Keratinocyte (primary cell): ENCODE measurements at regions not wholly inside any gene's neighbourhood (a gene's known extent, or its start where the extent isn't known, plus 50 kb on each side); places are given as distances from the start of the nearest gene placed in this dataset.

Experiments used
- DNase-seq: peaks from one replicate; pipeline ENCODE4 v3.0.0-alpha.2; 2011; ENCODE audit warnings: low read depth, missing footprints, low spot score
- FAIRE-seq: peaks from 2 replicates; lab custom pipeline; 2011; peaks lifted over from hg19 to GRCh38; lab: Jason Lieb, UNC
- H2AFZ ChIP-seq: 2 replicates; pipeline ENCODE4 v1.6.0; 2012; ENCODE audit warnings: low read length, control low read depth, inconsistent platforms; ENCODE audit not compliant: control insufficient read depth
- H3K27ac ChIP-seq: 2 replicates; pipeline ENCODE4 v1.5.1; 2011; ENCODE audit warnings: low read length; ENCODE audit not compliant: control insufficient read depth, insufficient read depth
- H3K27me3 ChIP-seq: 3 replicates; pipeline ENCODE4 v1.6.0; 2011; ENCODE audit warnings: low read length; ENCODE audit not compliant: control insufficient read depth, insufficient read depth; ENCODE audit errors: extremely low read depth
- H3K36me3 ChIP-seq, 2 experiments: 2 replicates in 1 of 2; 3 replicates in 1 of 2; pipeline ENCODE4 v1.5.1; 2011; ENCODE audit warnings: low read length in 2 of 2, mild to moderate bottlenecking in 1 of 2; ENCODE audit not compliant: control insufficient read depth in 2 of 2, insufficient read depth in 2 of 2; ENCODE audit errors: extremely low read depth in 1 of 2
- H3K4me1 ChIP-seq: 3 replicates; pipeline ENCODE4 v1.5.1; 2011; ENCODE audit warnings: low read length; ENCODE audit not compliant: control insufficient read depth, insufficient read depth; ENCODE audit errors: extremely low read depth
- H3K4me2 ChIP-seq: 3 replicates; pipeline ENCODE4 v1.6.0; 2011; ENCODE audit warnings: low read depth, low read length; ENCODE audit not compliant: control insufficient read depth, insufficient read depth; ENCODE audit errors: extremely low read depth
- H3K4me3 ChIP-seq, 3 experiments: fragments of 200-600 bp in 1 of 3; sonication (generic) in 1 of 3; 2 replicates in 2 of 3; 3 replicates in 1 of 3; pipeline ENCODE4 v1.5.1; 2011 to 2016; ENCODE audit warnings: low read length in 3 of 3, mild to moderate bottlenecking in 3 of 3, control low read depth in 2 of 3, inconsistent platforms in 1 of 3, low read depth in 1 of 3, mixed read lengths in 1 of 3, mixed run types in 1 of 3, moderate library complexity in 1 of 3; ENCODE audit not compliant: control insufficient read depth in 2 of 3, insufficient read depth in 2 of 3; ENCODE audit errors: extremely low read depth in 1 of 3
- H3K79me2 ChIP-seq: 2 replicates; pipeline ENCODE4 v1.6.0; 2012; ENCODE audit warnings: low read length; ENCODE audit not compliant: control insufficient read depth, insufficient read depth
- H3K9ac ChIP-seq: 3 replicates; pipeline ENCODE4 v1.6.0; 2011; ENCODE audit warnings: low read length; ENCODE audit not compliant: control insufficient read depth, insufficient read depth; ENCODE audit errors: extremely low read depth
- H3K9me1 ChIP-seq: 3 replicates; pipeline ENCODE4 v1.6.0; 2011; ENCODE audit warnings: low read length; ENCODE audit not compliant: control insufficient read depth, insufficient read depth; ENCODE audit errors: extremely low read depth
- H3K9me3 ChIP-seq: 2 replicates; pipeline ENCODE4 v1.5.1; 2012; ENCODE audit warnings: low read depth, low read length; ENCODE audit not compliant: control insufficient read depth
- H4K20me1 ChIP-seq: 3 replicates; pipeline ENCODE4 v1.6.0; 2011; ENCODE audit warnings: low read length; ENCODE audit not compliant: control insufficient read depth, insufficient read depth; ENCODE audit errors: extremely low read depth
- EZH2 ChIP-seq: IDR thresholded peaks from one replicate; pipeline ENCODE4 v1.6.1; 2012; ENCODE audit warnings: inconsistent platforms, mild to moderate bottlenecking, low read length, moderate library complexity
- dilution Hi-C: fragments of 300-500 bp; cut with MboI; formaldehyde crosslinking; loops from one replicate; pipeline ENCODE4 v1.7.0; 2020; ENCODE audit warnings: low sequenced_read_pairs; ENCODE audit not compliant: extremely low pct_ligation_motif_present
- TF ChIP-seq, protein P1 (sequence below), 3 experiments: IDR thresholded peaks in 1 of 3; conservative IDR thresholded peaks in 1 of 3; optimal IDR thresholded peaks in 1 of 3; 2 replicates in 2 of 3; 3 replicates in 1 of 3; pipeline versions ENCODE3 to v1.5.1; 2011; ENCODE audit warnings: low read length in 3 of 3, mild to moderate bottlenecking in 3 of 3, moderate library complexity in 2 of 3, control low read depth in 1 of 3, inconsistent platforms in 1 of 3; ENCODE audit not compliant: insufficient read depth in 2 of 3; ENCODE audit errors: extremely low read depth in 1 of 3

DNA sequence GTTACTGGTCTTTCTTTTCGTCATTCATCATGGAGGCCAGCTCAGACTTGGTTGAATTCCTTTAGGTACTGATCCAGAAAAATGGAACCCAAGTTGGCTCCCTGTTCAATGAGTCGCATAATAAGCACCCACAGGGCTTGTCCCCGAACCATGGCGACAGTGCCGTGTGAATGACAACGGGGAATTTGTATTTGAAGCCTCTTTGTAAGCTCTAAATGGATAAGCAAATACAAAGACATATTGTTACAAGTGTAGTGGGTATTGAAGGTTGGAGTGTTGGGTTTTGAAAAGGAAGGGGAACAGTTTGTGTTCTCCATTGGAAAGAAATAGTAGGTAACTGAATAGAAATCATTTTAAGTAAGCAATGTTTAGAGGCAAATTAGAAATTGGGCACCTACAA is 288.9 kb downstream of the SLC4A3 start:
- H3K27ac ChIP-seq, result no peak overlapping the region
- H3K4me2 ChIP-seq, result no peak overlapping the region
- no peaks in the 10 kb centered on the region for H3K36me3 ChIP-seq
- no peak overlapping the region for H3K4me3 ChIP-seq
- no peaks in the 10 kb centered on the region for H3K79me2 ChIP-seq
- DNase-seq (no peak), FAIRE-seq (no peak)
- H4K20me1 ChIP-seq, result no peaks in the 10 kb centered on the region
- H3K27me3 ChIP-seq, result no peaks in the 10 kb centered on the region
- H3K9me3 ChIP-seq, result no peaks in the 10 kb centered on the region
- no peaks in the 10 kb centered on the region for H3K4me1 ChIP-seq
- H2AFZ ChIP-seq, result no peak overlapping the region
- no peak overlapping the region for H3K9ac ChIP-seq
- TF ChIP-seq EZH2, result no peak
- TF ChIP-seq, protein P1, sequence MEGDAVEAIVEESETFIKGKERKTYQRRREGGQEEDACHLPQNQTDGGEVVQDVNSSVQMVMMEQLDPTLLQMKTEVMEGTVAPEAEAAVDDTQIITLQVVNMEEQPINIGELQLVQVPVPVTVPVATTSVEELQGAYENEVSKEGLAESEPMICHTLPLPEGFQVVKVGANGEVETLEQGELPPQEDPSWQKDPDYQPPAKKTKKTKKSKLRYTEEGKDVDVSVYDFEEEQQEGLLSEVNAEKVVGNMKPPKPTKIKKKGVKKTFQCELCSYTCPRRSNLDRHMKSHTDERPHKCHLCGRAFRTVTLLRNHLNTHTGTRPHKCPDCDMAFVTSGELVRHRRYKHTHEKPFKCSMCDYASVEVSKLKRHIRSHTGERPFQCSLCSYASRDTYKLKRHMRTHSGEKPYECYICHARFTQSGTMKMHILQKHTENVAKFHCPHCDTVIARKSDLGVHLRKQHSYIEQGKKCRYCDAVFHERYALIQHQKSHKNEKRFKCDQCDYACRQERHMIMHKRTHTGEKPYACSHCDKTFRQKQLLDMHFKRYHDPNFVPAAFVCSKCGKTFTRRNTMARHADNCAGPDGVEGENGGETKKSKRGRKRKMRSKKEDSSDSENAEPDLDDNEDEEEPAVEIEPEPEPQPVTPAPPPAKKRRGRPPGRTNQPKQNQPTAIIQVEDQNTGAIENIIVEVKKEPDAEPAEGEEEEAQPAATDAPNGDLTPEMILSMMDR (optimal IDR thresholded peaks at IDR 0.05 in 1 of 3, IDR thresholded peaks at IDR 0.05 in 1 of 3, conservative IDR thresholded peaks at IDR 0.05 in 1 of 3; ENCODE audit: extremely low read depth in 1 of 3, insufficient read depth in 2 of 3, low read length in 3 of 3), result no peak
- dilution Hi-C loops, result no loop called here
- H3K9me1 ChIP-seq, result no peaks in the 10 kb centered on the region

DNA sequence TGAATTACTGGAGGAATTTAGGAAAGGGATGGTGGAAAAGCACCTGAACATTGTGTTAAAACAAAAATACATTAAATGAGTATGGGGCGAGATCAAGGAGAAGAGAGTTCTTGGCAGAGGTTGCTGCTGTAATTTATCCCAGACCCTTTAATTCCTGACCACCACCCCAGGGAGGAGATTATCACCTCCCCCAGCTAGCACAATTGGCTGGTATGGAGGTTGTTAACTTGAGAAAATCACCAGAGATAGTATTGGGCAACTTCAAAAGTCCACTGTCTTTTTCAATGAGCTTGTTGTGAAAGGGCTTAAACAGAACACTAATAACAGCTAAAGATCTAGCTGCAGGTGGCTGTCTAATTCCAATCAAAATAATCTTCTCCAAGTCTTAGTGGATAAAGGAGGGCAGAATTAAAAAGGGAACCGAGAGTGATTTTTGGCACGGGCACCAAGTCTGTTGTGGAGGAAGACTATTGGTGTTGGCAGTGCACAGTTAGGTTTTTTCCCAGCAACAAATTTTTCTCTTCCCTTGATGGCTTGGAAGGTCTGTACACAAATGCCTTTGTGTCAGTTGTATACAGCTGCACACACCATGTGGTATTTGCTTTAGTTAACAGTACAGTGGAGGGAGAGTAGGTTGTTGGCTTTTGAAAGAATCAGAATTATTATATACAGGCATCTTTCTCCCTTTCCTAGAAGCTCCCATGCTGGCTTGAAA is 289.5 kb downstream of the SLC4A3 start:
- H4K20me1 ChIP-seq, result no peaks in the 10 kb centered on the region
- no peak overlapping the region for H3K4me2 ChIP-seq
- no peaks in the 10 kb centered on the region for H3K79me2 ChIP-seq
- DNase-seq, result no peak
- H3K27ac ChIP-seq, result no peak overlapping the region
- no peaks in the 10 kb centered on the region for H3K27me3 ChIP-seq
- no peak for FAIRE-seq
- H3K9me1 ChIP-seq, result no peaks in the 10 kb centered on the region
- H3K4me1 ChIP-seq, result no peaks in the 10 kb centered on the region
- dilution Hi-C loops, result no loop called here
- no peaks in the 10 kb centered on the region for H3K36me3 ChIP-seq
- H3K4me3 ChIP-seq, result no peak overlapping the region
- H2AFZ ChIP-seq, result no peak overlapping the region
- no peaks in the 10 kb centered on the region for H3K9me3 ChIP-seq
- TF ChIP-seq EZH2, result no peak
- TF ChIP-seq, protein P1 (optimal IDR thresholded peaks at IDR 0.05 in 1 of 3, IDR thresholded peaks at IDR 0.05 in 1 of 3, conservative IDR thresholded peaks at IDR 0.05 in 1 of 3; ENCODE audit: extremely low read depth in 1 of 3, insufficient read depth in 2 of 3, low read length in 3 of 3), result no peak
- no peak overlapping the region for H3K9ac ChIP-seq
